Esophagus squamous epithelium (tissue), 4 donors: ENCODE measurements at regions not wholly inside any gene's neighbourhood (a gene's known extent, or its start where the extent isn't known, plus 50 kb on each side); places are given as distances from the start of the nearest gene placed in this dataset.

Experiments used
- POLR2A ChIP-seq, 4 donors: fragments of 450-650 bp; IDR thresholded peaks; one replicate each; pipeline ENCODE4 v1.6.1; 2017; ENCODE audit warnings: antibody characterized with exemption in 4 of 4, mild to moderate bottlenecking in 4 of 4, moderate library complexity in 3 of 4
- TF ChIP-seq, protein P1 (sequence below), 6 experiments: fragments of 450-650 bp in 4 of 6; fragments of 200-600 bp in 2 of 6; sonication (generic) in 2 of 6; IDR thresholded peaks; one replicate each; pipeline ENCODE4 v1.5.1; 2016 to 2019; ENCODE audit warnings: antibody characterized with exemption in 6 of 6, mild to moderate bottlenecking in 4 of 6, moderate library complexity in 4 of 6

- TF ChIP-seq, protein P1, sequence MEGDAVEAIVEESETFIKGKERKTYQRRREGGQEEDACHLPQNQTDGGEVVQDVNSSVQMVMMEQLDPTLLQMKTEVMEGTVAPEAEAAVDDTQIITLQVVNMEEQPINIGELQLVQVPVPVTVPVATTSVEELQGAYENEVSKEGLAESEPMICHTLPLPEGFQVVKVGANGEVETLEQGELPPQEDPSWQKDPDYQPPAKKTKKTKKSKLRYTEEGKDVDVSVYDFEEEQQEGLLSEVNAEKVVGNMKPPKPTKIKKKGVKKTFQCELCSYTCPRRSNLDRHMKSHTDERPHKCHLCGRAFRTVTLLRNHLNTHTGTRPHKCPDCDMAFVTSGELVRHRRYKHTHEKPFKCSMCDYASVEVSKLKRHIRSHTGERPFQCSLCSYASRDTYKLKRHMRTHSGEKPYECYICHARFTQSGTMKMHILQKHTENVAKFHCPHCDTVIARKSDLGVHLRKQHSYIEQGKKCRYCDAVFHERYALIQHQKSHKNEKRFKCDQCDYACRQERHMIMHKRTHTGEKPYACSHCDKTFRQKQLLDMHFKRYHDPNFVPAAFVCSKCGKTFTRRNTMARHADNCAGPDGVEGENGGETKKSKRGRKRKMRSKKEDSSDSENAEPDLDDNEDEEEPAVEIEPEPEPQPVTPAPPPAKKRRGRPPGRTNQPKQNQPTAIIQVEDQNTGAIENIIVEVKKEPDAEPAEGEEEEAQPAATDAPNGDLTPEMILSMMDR (IDR thresholded peaks at IDR 0.05): no peak
- no peak for TF ChIP-seq POLR2A (IDR thresholded peaks at IDR 0.05)
These were observed 79.3 kb upstream of the ZNF618 start for GRCh38 chr9:113796646-113797426.
